Activated naive CD4-positive, alpha-beta T cell treated with anti-CD3 and anti-CD28 coated beads, Interleukin-2, amount 10 ng/mL, durations not matched to agents 7 days and 5 days (primary cell): ENCODE measurements at regions not wholly inside any gene's neighbourhood (a gene's known extent, or its start where the extent isn't known, plus 50 kb on each side); places are given as distances from the start of the nearest gene placed in this dataset.

Experiments
- CTCF ChIA-PET: fragments of 350-600 bp; sonication (Branson Sonifier 250); formaldehyde crosslinking; loops from one replicate; lab custom pipeline; 2021; ENCODE audit warnings: antibody characterized with exemption; lab: Charles Lee
- DNase-seq: peaks from one replicate; pipeline ENCODE4 v3.0.0-alpha.2; 2020
- H3K27ac Mint-ChIP-seq: one replicate; pipeline ENCODE4 v1.8.0; 2021; ENCODE audit warnings: mild to moderate bottlenecking, moderate library complexity, mixed read lengths
- H3K27me3 Mint-ChIP-seq: one replicate; pipeline ENCODE4 v1.8.0; 2021; ENCODE audit warnings: mild to moderate bottlenecking, mixed read lengths
- H3K36me3 Mint-ChIP-seq: one replicate; pipeline ENCODE4 v1.8.0; 2021; ENCODE audit warnings: mixed read lengths
- H3K4me1 Mint-ChIP-seq: one replicate; pipeline ENCODE4 v1.8.0; 2021; ENCODE audit warnings: mixed read lengths
- H3K4me3 Mint-ChIP-seq: one replicate; pipeline ENCODE4 v1.8.0; 2021; ENCODE audit warnings: mild to moderate bottlenecking, moderate library complexity, mixed read lengths
- H3K9me3 Mint-ChIP-seq: one replicate; pipeline ENCODE4 v1.8.0; 2021; ENCODE audit warnings: mixed read lengths

GRCh38 chr2:223652902-223653301 is 50.7 kb upstream of the SCG2 start:
- Mint-ChIP-seq H3K9me3 (no peaks in the 10 kb centered on the region), H3K4me1 (no peaks in the 10 kb centered on the region), H3K27me3 (no peaks in the 10 kb centered on the region), H3K27ac (no peak overlapping the region), H3K4me3 (no peak overlapping the region), H3K36me3 (no peaks in the 10 kb centered on the region)
- CTCF ChIA-PET: no interaction called here
- DNase-seq: no peak

GRCh38 chr2:223652122-223652521 is 50.0 kb upstream of the SCG2 start:
- H3K4me1 Mint-ChIP-seq: no peaks in the 10 kb centered on the region
- no peak overlapping the region for H3K4me3 Mint-ChIP-seq

More at GRCh38 chr2:223652122-223652521, 50.0 kb upstream of the SCG2 start:
- Mint-ChIP-seq H3K27ac (no peak overlapping the region), H3K27me3 (no peaks in the 10 kb centered on the region), H3K36me3 (no peaks in the 10 kb centered on the region), H3K9me3 (no peaks in the 10 kb centered on the region)
- CTCF ChIA-PET: no interaction called here
- no peak for DNase-seq
